K562 (cell line): ENCODE measurements at regions not wholly inside any gene's neighbourhood (a gene's known extent, or its start where the extent isn't known, plus 50 kb on each side); places are given as distances from the start of the nearest gene placed in this dataset.

Source experiments
- ATAC-seq: fragments of 200-7000 bp; cut with Tn5 transposase; 3 replicates; pipeline ENCODE4 v1.9.1; 2020; ENCODE audit warnings: moderate library complexity
- BruUV-seq: library from RNA; stranded (reverse); fragments of 400-500 nt; replicated peaks from 2 replicates; lab custom pipeline; 2021; lab: Mats Ljungman, UMichigan
- CTCF ChIA-PET: fragments of 300-600 bp; formaldehyde crosslinking; extraction: SDS; loops from one replicate; lab custom pipeline; 2021; ENCODE audit warnings: low intra/inter-chr PET ratio; lab: Yijun Ruan, JAX
- POLR2A ChIA-PET: fragments of 300-600, 350-650 bp; sonication (Branson Sonifier 250); formaldehyde crosslinking; extraction: SDS; loops from one replicate; lab custom pipeline; 2021; ENCODE audit warnings: antibody characterized with exemption, inconsistent platforms; lab: Yijun Ruan, JAX
- DNase-seq, 4 experiments: peaks; one replicate each; pipeline versions ENCODE4 v3.0.0 to v3.0.0-alpha.2; 2011 to 2018; ENCODE audit warnings: low spot score in 3 of 4, mixed read lengths in 3 of 4; ENCODE audit errors: extremely low read depth in 1 of 4
- FAIRE-seq: peaks from 2 replicates; lab custom pipeline; 2011; peaks lifted over from hg19 to GRCh38; lab: Jason Lieb, UNC
- H2AFZ ChIP-seq: 2 replicates; pipeline ENCODE4 v1.6.0; 2011; ENCODE audit warnings: low read depth, low read length, control low read depth, inconsistent platforms
- H3K27ac ChIP-seq: fragments of 200-600 bp; 3 replicates; pipeline ENCODE4 v1.8.0; 2011; ENCODE audit warnings: low read depth, mild to moderate bottlenecking, control low read depth, inconsistent platforms, low read length, moderate library complexity, mixed read lengths; ENCODE audit errors: extremely low read depth
- H3K27me3 ChIP-seq, 2 experiments: fragments of 300-600 bp in 1 of 2; 2 replicates in 1 of 2; 3 replicates in 1 of 2; pipeline versions ENCODE4 v1.6.0 to v1.8.0; 2011; ENCODE audit warnings: inconsistent platforms in 2 of 2, low read length in 2 of 2, mild to moderate bottlenecking in 1 of 2, mixed read lengths in 1 of 2, moderate library complexity in 1 of 2; ENCODE audit not compliant: control insufficient read depth in 2 of 2, insufficient read depth in 2 of 2
- H3K36me3 ChIP-seq: fragments of 300-600 bp; 3 replicates; pipeline ENCODE4 v1.8.0; 2011; ENCODE audit warnings: mild to moderate bottlenecking, low read length, inconsistent platforms; ENCODE audit not compliant: control insufficient read depth, insufficient read depth
- H3K4me1 ChIP-seq, 2 experiments: fragments of 200-600 bp in 1 of 2; replicated peaks in 1 of 2; 2 replicates in 1 of 2; 3 replicates in 1 of 2; pipeline versions ENCODE4 v1.5.1 to v1.8.0; 2011; ENCODE audit warnings: inconsistent platforms in 2 of 2, low read length in 2 of 2, mild to moderate bottlenecking in 1 of 2, mixed read lengths in 1 of 2, moderate library complexity in 1 of 2; ENCODE audit not compliant: control insufficient read depth in 2 of 2, insufficient read depth in 2 of 2
- H3K4me2 ChIP-seq: 2 replicates; pipeline ENCODE4 v1.6.1; 2011; ENCODE audit warnings: low read length, control low read depth, inconsistent platforms, mixed read lengths; ENCODE audit not compliant: insufficient read depth
- H3K4me3 ChIP-seq: fragments of 200-600 bp; sonication (generic), shearing (Covaris generic); 2 replicates; pipeline ENCODE4 v1.5.1; 2016; ENCODE audit warnings: control low read depth, inconsistent platforms
- H3K79me2 ChIP-seq: fragments of 200-600 bp; 3 replicates; pipeline ENCODE4 v1.8.0; 2011; ENCODE audit warnings: low read length, inconsistent platforms; ENCODE audit not compliant: control insufficient read depth, insufficient read depth
- H3K9ac ChIP-seq, 2 experiments: 2 replicates each; pipeline versions ENCODE4 v1.6.0 to v1.6.1; 2011; ENCODE audit warnings: low read depth in 2 of 2, low read length in 2 of 2, control low read depth in 1 of 2, inconsistent platforms in 1 of 2, mild to moderate bottlenecking in 1 of 2, mixed read lengths in 1 of 2; ENCODE audit not compliant: insufficient read depth in 1 of 2
- H3K9me1 ChIP-seq: one replicate; pipeline ENCODE4 v1.6.0; 2011; ENCODE audit warnings: inconsistent platforms, mild to moderate bottlenecking, low read length, moderate library complexity; ENCODE audit not compliant: control insufficient read depth, insufficient read depth
- H3K9me3 ChIP-seq: replicated peaks from 2 replicates; pipeline ENCODE4 v1.5.1; 2011; ENCODE audit warnings: low read depth, low read length, inconsistent platforms; ENCODE audit not compliant: control insufficient read depth, insufficient read depth
- H4K20me1 ChIP-seq: replicated peaks from 2 replicates; pipeline ENCODE4 v1.6.1; 2011; ENCODE audit warnings: low read length, inconsistent platforms, mixed read lengths; ENCODE audit not compliant: control insufficient read depth, insufficient read depth
- CREB1 ChIP-seq, 2 experiments: sonication (generic) in 1 of 2; formaldehyde crosslinking in 1 of 2; IDR thresholded peaks; 2 replicates each; pipeline versions ENCODE4 v1.6.1 to v1.8.0; 2012 to 2022; ENCODE audit warnings: inconsistent platforms in 1 of 2, mild to moderate bottlenecking in 1 of 2, missing genetic modification reagents in 1 of 2, moderate library complexity in 1 of 2
- JUND ChIP-seq, 2 experiments: IDR thresholded peaks; 2 replicates in 1 of 2; 3 replicates in 1 of 2; pipeline ENCODE4 v1.6.1; 2011; ENCODE audit warnings: borderline replicate concordance in 2 of 2, low read depth in 2 of 2, low read length in 2 of 2, improper control_type of control experiment in 1 of 2, missing biosample characterization in 1 of 2, missing genetic modification characterization in 1 of 2, missing genetic modification reagents in 1 of 2
- PURB ChIP-seq: sonication (generic); formaldehyde crosslinking; IDR thresholded peaks from 2 replicates; pipeline ENCODE4 v1.9.0; 2021; ENCODE audit warnings: low read depth, mild to moderate bottlenecking, missing genetic modification reagents
- RCOR1 ChIP-seq, 2 experiments: IDR thresholded peaks; 2 replicates each; pipeline ENCODE4 v1.6.1; 2012; ENCODE audit warnings: low read depth in 2 of 2, low read length in 2 of 2, borderline replicate concordance in 1 of 2, improper control_type of control experiment in 1 of 2
- ZNF143 ChIP-seq: sonication (generic); formaldehyde crosslinking; IDR thresholded peaks from 2 replicates; pipeline ENCODE4 v1.9.0; 2022; ENCODE audit warnings: mild to moderate bottlenecking, missing genetic modification reagents
- ZNF695 ChIP-seq: fragments of 450-650 bp; formaldehyde crosslinking; IDR thresholded peaks from 2 replicates; pipeline ENCODE4 v1.4.0; 2020; ENCODE audit warnings: mild to moderate bottlenecking, moderate library complexity
- WGBS: fragments of 100-300 bp; shearing (Covaris generic); methylation state at CpG from one replicate; pipeline ENCODE4 v1.1.6; 2016; ENCODE audit warnings: low coverage, mixed read lengths; ENCODE audit not compliant: insufficient coverage; ENCODE audit errors: missing lambda C conversion rate; 5-methylcytosine and 5-hydroxymethylcytosine counted together
- in situ Hi-C: fragments of 300-500 bp; cut with MboI; formaldehyde crosslinking; loops from 4 replicates; pipeline ENCODE4 v1.15.0; 2018; ENCODE audit warnings: inconsistent platforms, mixed read lengths
- intact Hi-C: fragments of 100-400 bp; cut with micrococcal nuclease; formaldehyde crosslinking; loops from 2 replicates; pipeline ENCODE4 v1.14.2; 2022
- TF ChIP-seq, protein P1 (sequence below): sonication (generic); formaldehyde crosslinking; IDR thresholded peaks from 2 replicates; pipeline ENCODE4 v1.8.1; 2023; ENCODE audit warnings: missing genetic modification reagents, mild to moderate bottlenecking, borderline replicate concordance

DNA sequence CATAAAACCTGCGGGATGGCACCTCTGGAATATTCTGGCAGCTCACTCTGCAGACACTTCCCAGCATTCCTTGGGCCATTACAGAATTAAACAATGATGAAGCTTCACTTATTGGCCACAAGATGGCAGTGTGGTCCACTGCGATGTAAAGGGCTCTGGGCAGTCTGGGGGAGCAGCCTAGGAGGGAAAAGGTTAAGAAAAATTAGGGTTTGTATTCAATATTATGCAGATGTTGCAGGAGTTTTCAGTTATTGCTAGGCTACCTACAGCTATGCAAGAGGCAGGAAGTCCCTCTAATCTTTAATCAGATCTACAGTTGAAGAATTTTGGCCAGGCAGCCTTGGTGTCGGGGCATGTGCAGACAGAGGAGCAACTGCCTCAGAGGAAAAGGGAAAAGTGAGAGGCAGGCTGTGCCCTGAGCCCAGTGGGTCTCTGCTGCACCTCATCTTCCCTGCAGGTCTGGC is 233.2 kb upstream of the PRSS1 start:
- H3K9me1 ChIP-seq: no peaks in the 10 kb centered on the region
- peak; percentile 67 to 82 (median 80) for DNase-seq
- 8% methylated on average over 3 of the region's 3 CpGs for WGBS
- POLR2A ChIA-PET: interaction anchor here (0.6 to 1.1 kb wide), 2 partner anchors 10 to 73 kb away, joined by 6 read pairs; no protein-coding TSS in a partner anchor
- peak; percentile 98 for ATAC-seq
- H3K79me2 ChIP-seq: no peaks in the 10 kb centered on the region
- no peak overlapping the region for H2AFZ ChIP-seq
- no peak overlapping the region for H3K9ac ChIP-seq
- no peaks in the 10 kb centered on the region for H3K36me3 ChIP-seq
- H3K4me1 ChIP-seq: no peaks in the 10 kb centered on the region
- H3K4me3 ChIP-seq: no peak overlapping the region
- H3K4me2 ChIP-seq: no peak overlapping the region
- FAIRE-seq: peak; percentile 91
- BruUV-seq: no TSS peak
- CTCF ChIA-PET: interaction anchor here (1.1 kb wide), 1 partner anchor 267 kb away, joined by 3 read pairs; no protein-coding TSS in a partner anchor
- no peaks in the 10 kb centered on the region for H3K27me3 ChIP-seq
- intact Hi-C loops: no loop called here
- H3K27ac ChIP-seq: no peak overlapping the region
- in situ Hi-C loops: no loop called here
- H3K9me3 ChIP-seq: no peaks in the 10 kb centered on the region
- no peaks in the 10 kb centered on the region for H4K20me1 ChIP-seq
- no peak for TF ChIP-seq PURB (CRISPR knock-in tag)
- no peak for TF ChIP-seq ZNF695 (CRISPR knock-in tag)
- TF ChIP-seq RCOR1 (IDR thresholded peaks at IDR 0.05; ENCODE audit: borderline replicate concordance in 1 of 2, low read depth in 2 of 2, low read length in 2 of 2): peak in 1 of 2 experiments; percentile 11; a peak in 1 of 4 replicates
- TF ChIP-seq CREB1 (IDR thresholded peaks at IDR 0.05): no peak
- peak; percentile 52; the same call in 1 of the 2 replicates for TF ChIP-seq CREB1 (CRISPR knock-in tag; IDR thresholded peaks at IDR 0.05)
- 0 out of 2 replicates have a peak, but pooled peaks have one; percentile 23 for TF ChIP-seq JUND (IDR thresholded peaks at IDR 0.05; ENCODE audit: borderline replicate concordance, low read depth, low read length)
- TF ChIP-seq JUND (tag; IDR thresholded peaks at IDR 0.05; ENCODE audit: borderline replicate concordance, low read depth, low read length): no peak
- TF ChIP-seq, protein P1, sequence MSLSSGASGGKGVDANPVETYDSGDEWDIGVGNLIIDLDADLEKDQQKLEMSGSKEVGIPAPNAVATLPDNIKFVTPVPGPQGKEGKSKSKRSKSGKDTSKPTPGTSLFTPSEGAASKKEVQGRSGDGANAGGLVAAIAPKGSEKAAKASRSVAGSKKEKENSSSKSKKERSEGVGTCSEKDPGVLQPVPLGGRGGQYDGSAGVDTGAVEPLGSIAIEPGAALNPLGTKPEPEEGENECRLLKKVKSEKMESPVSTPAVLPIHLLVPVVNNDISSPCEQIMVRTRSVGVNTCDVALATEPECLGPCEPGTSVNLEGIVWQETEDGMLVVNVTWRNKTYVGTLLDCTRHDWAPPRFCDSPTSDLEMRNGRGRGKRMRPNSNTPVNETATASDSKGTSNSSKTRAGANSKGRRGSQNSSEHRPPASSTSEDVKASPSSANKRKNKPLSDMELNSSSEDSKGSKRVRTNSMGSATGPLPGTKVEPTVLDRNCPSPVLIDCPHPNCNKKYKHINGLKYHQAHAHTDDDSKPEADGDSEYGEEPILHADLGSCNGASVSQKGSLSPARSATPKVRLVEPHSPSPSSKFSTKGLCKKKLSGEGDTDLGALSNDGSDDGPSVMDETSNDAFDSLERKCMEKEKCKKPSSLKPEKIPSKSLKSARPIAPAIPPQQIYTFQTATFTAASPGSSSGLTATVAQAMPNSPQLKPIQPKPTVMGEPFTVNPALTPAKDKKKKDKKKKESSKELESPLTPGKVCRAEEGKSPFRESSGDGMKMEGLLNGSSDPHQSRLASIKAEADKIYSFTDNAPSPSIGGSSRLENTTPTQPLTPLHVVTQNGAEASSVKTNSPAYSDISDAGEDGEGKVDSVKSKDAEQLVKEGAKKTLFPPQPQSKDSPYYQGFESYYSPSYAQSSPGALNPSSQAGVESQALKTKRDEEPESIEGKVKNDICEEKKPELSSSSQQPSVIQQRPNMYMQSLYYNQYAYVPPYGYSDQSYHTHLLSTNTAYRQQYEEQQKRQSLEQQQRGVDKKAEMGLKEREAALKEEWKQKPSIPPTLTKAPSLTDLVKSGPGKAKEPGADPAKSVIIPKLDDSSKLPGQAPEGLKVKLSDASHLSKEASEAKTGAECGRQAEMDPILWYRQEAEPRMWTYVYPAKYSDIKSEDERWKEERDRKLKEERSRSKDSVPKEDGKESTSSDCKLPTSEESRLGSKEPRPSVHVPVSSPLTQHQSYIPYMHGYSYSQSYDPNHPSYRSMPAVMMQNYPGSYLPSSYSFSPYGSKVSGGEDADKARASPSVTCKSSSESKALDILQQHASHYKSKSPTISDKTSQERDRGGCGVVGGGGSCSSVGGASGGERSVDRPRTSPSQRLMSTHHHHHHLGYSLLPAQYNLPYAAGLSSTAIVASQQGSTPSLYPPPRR (CRISPR knock-in tag): 0 out of 2 replicates have a peak, but pooled peaks have one; percentile 54
- TF ChIP-seq ZNF143: peak; percentile 72
